PC-9 (cell line): ENCODE measurements at regions not wholly inside any gene's neighbourhood (a gene's known extent, or its start where the extent isn't known, plus 50 kb on each side); places are given as distances from the start of the nearest gene placed in this dataset.

Experiments
- EZH2 ChIP-seq: fragments of 200-600 bp; sonication (generic); IDR thresholded peaks from 2 replicates; pipeline ENCODE4 v1.8.0; 2017; ENCODE audit warnings: antibody characterized with exemption, low read depth
- TF ChIP-seq, protein P1 (sequence below): fragments of 200-600 bp; sonication (generic); conservative IDR thresholded peaks from 2 replicates; pipeline ENCODE4 v1.6.1; 2017; ENCODE audit warnings: mixed run types, antibody characterized with exemption, mild to moderate bottlenecking, moderate library complexity

DNA sequence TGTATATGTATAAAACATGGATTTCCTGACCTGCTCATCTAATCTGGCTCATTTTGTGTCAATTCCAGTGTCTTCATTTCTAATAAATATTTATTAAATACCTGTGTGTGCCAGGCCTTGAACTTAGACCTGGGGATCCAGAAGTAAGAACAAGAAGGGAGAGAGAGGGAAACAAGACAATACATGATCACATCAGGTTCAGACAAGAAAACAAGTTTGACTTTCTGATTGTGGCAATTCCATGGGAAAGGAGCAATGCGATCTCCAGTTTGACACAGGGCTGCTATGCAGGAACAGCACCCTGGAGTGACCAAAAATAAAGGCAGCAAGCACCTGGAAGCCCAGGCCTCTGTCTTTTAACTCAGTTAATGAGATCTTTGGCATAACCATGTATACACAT lies 198.1 kb upstream of the ACTBL2 start:
- TF ChIP-seq EZH2, result no peak
- TF ChIP-seq, protein P1, sequence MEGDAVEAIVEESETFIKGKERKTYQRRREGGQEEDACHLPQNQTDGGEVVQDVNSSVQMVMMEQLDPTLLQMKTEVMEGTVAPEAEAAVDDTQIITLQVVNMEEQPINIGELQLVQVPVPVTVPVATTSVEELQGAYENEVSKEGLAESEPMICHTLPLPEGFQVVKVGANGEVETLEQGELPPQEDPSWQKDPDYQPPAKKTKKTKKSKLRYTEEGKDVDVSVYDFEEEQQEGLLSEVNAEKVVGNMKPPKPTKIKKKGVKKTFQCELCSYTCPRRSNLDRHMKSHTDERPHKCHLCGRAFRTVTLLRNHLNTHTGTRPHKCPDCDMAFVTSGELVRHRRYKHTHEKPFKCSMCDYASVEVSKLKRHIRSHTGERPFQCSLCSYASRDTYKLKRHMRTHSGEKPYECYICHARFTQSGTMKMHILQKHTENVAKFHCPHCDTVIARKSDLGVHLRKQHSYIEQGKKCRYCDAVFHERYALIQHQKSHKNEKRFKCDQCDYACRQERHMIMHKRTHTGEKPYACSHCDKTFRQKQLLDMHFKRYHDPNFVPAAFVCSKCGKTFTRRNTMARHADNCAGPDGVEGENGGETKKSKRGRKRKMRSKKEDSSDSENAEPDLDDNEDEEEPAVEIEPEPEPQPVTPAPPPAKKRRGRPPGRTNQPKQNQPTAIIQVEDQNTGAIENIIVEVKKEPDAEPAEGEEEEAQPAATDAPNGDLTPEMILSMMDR, result no peak
